AG09309 (cell line): ENCODE measurements at regions not wholly inside any gene's neighbourhood (a gene's known extent, or its start where the extent isn't known, plus 50 kb on each side); places are given as distances from the start of the nearest gene placed in this dataset.

Source experiments
- DNase-seq: peaks from one replicate; pipeline ENCODE4 v3.0.0-alpha.2; 2010; ENCODE audit warnings: low read depth
- H3K4me3 ChIP-seq: 2 replicates; pipeline ENCODE4 v1.5.1; 2011; ENCODE audit warnings: mild to moderate bottlenecking, low read depth, low read length, moderate library complexity; ENCODE audit not compliant: control insufficient read depth
- CTCF ChIP-seq: IDR thresholded peaks from 2 replicates; pipeline ENCODE4 v1.5.1; 2011; ENCODE audit warnings: mild to moderate bottlenecking, low read depth, low read length, inconsistent platforms; ENCODE audit not compliant: insufficient read depth, control insufficient read depth; ENCODE audit errors: missing control alignments

GRCh38 chr6:88301888-88302768 lies 136.0 kb upstream of the CNR1 start:
- H3K4me3 ChIP-seq, result no peak overlapping the region
- no peak for DNase-seq
- no peak for TF ChIP-seq CTCF

GRCh38 chr6:88301256-88301655 lies 135.1 kb upstream of the CNR1 start:
- no peak for TF ChIP-seq CTCF
- no peak overlapping the region for H3K4me3 ChIP-seq
- DNase-seq, result no peak

- TF ChIP-seq CTCF, result no peak
- DNase-seq, result no peak
- H3K4me3 ChIP-seq, result no peak overlapping the region
Observed at GRCh38 chr6:88298066-88298845, 132.1 kb upstream of the CNR1 start.

GRCh38 chr6:88296694-88297093 lies 130.5 kb upstream of the CNR1 start:
- H3K4me3 ChIP-seq, result no peak overlapping the region
- DNase-seq, result no peak
- TF ChIP-seq CTCF, result no peak

- no peak overlapping the region for H3K4me3 ChIP-seq
- TF ChIP-seq CTCF, result no peak
- no peak for DNase-seq
Observed at GRCh38 chr6:88295663-88296062, 129.5 kb upstream of the CNR1 start.

GRCh38 chr6:88294702-88295101 lies 128.6 kb upstream of the CNR1 start:
- DNase-seq, result no peak
- no peak for TF ChIP-seq CTCF
- no peak overlapping the region for H3K4me3 ChIP-seq
